WI38 (cell line): ENCODE measurements at regions not wholly inside any gene's neighbourhood (a gene's known extent, or its start where the extent isn't known, plus 50 kb on each side); places are given as distances from the start of the nearest gene placed in this dataset.

Experiments used
- H3K4me3 ChIP-seq: 2 replicates; pipeline ENCODE4 v1.5.1; 2011; ENCODE audit warnings: low read depth, mild to moderate bottlenecking, control low read depth, low read length
- TF ChIP-seq, protein P1 (sequence below): IDR thresholded peaks from 2 replicates; pipeline ENCODE4 v1.5.1; 2012; ENCODE audit warnings: low read depth, mild to moderate bottlenecking, control low read depth, low read length

DNA sequence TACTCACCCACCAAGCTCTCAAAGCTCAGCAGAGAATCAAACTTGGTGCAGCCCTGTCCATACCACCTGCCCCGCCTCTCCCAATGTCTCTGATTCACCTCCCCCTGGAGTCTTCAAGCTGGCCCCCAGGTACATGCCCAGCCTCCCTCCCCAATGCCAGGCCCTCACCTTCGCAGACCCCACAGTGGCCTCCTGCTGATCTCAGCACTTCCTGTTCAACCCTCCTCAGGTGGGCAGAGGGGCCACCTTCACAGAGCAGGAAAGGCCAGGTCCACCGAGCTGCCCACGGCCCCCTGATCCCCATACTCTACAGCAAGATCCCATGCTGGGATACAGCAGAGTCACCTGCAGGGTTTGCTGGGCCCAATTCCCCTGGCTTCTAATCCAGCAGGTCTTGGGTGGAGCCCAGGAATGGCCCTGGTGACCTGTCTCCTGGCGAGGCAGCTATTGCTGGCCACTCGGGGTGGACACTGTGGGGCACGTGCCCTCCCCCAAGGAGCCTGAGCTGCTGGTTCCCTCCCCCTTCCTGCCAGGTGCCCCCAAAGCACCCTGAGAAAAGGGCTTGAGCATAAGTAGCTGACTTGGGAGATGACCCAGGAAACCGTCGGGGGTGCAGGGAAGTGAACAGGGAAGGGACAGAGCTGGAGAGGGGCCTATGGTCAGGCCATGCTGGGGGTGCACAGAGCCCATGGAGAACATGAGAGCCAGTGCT, 150.7 kb downstream of the BRD1 start:
- no peak overlapping the region for H3K4me3 ChIP-seq
- TF ChIP-seq, protein P1, sequence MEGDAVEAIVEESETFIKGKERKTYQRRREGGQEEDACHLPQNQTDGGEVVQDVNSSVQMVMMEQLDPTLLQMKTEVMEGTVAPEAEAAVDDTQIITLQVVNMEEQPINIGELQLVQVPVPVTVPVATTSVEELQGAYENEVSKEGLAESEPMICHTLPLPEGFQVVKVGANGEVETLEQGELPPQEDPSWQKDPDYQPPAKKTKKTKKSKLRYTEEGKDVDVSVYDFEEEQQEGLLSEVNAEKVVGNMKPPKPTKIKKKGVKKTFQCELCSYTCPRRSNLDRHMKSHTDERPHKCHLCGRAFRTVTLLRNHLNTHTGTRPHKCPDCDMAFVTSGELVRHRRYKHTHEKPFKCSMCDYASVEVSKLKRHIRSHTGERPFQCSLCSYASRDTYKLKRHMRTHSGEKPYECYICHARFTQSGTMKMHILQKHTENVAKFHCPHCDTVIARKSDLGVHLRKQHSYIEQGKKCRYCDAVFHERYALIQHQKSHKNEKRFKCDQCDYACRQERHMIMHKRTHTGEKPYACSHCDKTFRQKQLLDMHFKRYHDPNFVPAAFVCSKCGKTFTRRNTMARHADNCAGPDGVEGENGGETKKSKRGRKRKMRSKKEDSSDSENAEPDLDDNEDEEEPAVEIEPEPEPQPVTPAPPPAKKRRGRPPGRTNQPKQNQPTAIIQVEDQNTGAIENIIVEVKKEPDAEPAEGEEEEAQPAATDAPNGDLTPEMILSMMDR = no peak

DNA sequence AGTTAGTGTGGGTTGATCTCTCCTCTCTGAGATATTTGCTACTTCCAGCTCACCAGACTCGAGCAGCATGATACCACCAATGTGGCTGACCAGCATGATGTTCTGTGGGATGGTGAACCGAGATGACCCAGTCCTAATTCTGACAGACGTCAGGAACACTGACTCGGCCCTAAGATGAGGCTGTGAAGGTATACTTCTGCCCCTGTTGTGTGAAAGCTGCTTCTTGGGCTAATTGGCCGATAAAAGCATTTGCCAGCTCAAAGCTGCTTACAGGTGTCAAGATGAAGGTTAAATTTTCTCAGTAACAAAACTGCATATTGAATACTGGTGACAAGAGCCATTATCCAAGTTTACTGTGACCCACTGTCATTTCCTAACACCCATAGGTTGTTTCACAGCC, 151.4 kb downstream of the BRD1 start:
- TF ChIP-seq, protein P1 = no peak
- H3K4me3 ChIP-seq = no peak overlapping the region

DNA sequence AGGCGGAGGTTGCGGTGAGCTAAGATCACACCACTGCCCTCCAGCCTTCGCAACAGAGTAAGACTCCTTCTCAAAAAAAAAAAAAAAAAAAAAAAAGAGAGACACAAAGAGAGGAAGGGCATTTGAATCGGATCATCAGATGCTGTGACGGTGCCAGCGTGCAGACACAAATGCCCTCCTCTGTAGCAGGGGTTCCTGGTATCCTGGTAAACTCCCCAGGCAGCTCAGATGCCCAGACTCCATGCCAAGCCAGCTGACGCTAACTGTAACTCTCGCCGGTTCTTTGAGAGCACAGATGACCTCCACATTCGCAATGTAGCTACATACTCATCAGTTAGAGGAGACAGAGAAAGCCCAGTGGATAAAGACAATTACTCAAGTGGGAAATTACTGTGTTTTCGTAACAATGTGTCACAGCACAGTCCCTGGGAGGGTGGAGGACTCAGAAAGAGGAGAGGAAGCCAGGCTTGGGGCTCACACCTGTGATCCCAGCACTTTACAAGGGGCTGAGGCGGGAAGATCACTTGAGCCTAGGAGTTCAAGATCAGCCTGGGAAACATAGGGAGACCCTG, 153.1 kb downstream of the BRD1 start:
- H3K4me3 ChIP-seq = no peak overlapping the region
- TF ChIP-seq, protein P1 = no peak

DNA sequence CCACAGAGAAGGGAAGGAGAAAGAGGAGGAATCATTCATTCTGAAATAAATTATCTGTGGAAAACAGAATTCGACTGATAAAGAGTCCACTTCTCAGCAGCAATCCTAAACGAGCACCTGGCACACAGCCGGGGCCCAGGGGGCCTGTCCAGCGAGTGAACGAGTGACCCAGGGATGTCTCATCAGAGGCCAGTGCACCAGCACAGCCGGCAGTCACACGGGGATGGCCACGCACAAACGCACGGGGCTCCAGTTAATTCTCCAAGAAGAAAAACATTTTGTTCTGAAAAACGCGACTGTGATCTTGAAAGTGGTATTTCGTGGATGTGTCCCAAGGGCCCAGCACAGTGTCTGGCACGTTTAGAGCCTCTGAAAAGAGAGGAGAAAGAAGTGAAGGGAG, 154.6 kb downstream of the BRD1 start:
- H3K4me3 ChIP-seq = no peak overlapping the region
- TF ChIP-seq, protein P1 = no peak

DNA sequence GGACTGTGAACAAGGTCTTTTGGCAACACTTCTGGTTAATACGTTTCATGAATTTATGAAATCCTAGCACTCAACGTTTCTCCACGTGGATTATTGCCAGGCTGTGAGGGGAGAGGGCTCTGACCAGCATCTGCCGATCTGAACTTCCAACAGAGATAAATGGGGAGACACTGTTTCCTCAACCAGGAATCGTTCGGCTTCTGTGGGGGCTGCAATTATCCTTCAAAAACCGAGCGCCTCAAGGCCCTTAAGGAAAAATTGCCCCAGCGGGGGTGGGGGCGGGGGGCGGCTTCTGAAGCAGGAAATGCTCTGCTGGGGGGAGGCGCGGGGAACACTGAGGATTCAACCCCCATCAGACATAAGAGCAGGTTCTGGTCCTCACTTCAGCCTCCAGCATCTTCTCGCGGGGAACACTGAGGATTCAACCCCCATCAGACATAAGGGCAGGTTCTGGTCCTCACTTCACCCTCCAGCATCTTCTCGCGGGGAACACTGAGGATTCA, 155.6 kb downstream of the BRD1 start:
- TF ChIP-seq, protein P1 = no peak
- H3K4me3 ChIP-seq = no peak overlapping the region

DNA sequence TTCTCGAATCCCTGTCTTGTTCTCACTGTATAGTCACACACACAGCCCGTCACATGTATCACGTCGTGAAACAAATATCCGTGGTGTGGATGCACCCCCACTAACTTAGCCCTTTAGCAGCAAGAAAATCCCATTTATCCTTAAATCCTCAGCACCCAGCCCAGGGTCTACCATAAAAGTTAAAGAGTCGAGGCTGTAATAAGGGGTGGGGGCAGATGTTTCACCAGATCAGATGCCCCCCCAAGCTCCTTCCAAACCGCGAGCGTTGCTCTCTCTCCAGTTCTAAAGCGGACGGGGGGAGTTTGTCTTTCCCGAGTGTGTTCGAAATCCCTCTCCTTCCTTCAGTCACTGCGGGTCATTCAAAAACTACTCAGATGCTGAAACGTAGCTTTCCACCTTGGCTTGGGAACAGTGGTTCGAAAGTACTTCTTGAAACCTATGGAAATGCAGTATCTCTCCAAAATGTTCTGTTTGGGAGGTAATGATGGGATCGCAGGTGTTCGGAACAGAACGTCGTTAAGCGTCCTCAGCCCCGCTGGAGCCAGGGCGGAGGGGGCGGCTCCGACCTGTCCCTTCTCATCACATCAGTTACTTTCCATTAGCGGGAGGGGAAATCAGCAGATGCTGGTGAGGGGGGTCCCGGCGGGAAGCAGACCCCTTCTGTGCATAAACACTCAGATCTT, 156.2 kb downstream of the BRD1 start:
- TF ChIP-seq, protein P1 = no peak
- H3K4me3 ChIP-seq = no peak overlapping the region
